GM23248 (cell line): ENCODE measurements at regions not wholly inside any gene's neighbourhood (a gene's known extent, or its start where the extent isn't known, plus 50 kb on each side); places are given as distances from the start of the nearest gene placed in this dataset.
"Not testable (repeated sequence)": the region's sequence is repeated elsewhere in the genome, so short reads cannot be mapped to it uniquely, and the experiment has no call there.

Experiments
- DNase-seq: peaks from one replicate; pipeline ENCODE4 v3.0.0-alpha.2; 2015
- H2AFZ ChIP-seq: fragments of 200-600 bp; sonication (generic); 2 replicates; pipeline ENCODE4 v1.6.1; 2016; ENCODE audit warnings: antibody characterized with exemption
- H3F3A ChIP-seq: fragments of 200-600 bp; sonication (generic); 2 replicates; pipeline ENCODE4 v1.6.1; 2016; ENCODE audit warnings: mild to moderate bottlenecking, antibody characterized with exemption, mixed run types; ENCODE audit not compliant: insufficient read depth
- H3K27ac ChIP-seq: fragments of 200-600 bp; sonication (generic); 2 replicates; pipeline ENCODE4 v1.5.1; 2016; ENCODE audit warnings: mild to moderate bottlenecking
- H3K27me3 ChIP-seq: fragments of 200-600 bp; sonication (generic); replicated peaks from 2 replicates; pipeline ENCODE4 v1.6.1; 2016; ENCODE audit warnings: mild to moderate bottlenecking; ENCODE audit not compliant: insufficient read depth
- H3K36me3 ChIP-seq: fragments of 200-600 bp; sonication (generic); 2 replicates; pipeline ENCODE4 v1.6.1; 2016; ENCODE audit warnings: low read depth, mild to moderate bottlenecking
- H3K4me1 ChIP-seq: fragments of 200-600 bp; sonication (generic); 2 replicates; pipeline ENCODE4 v1.6.1; 2016; ENCODE audit warnings: mild to moderate bottlenecking; ENCODE audit not compliant: insufficient read depth
- H3K4me2 ChIP-seq: fragments of 200-600 bp; sonication (generic); one replicate; pipeline ENCODE4 v1.6.1; 2016; ENCODE audit warnings: mild to moderate bottlenecking; ENCODE audit not compliant: unreplicated experiment
- H3K4me3 ChIP-seq: fragments of 200-600 bp; sonication (generic); 2 replicates; pipeline ENCODE4 v1.5.1; 2016; ENCODE audit warnings: mild to moderate bottlenecking
- H3K79me2 ChIP-seq: fragments of 200-600 bp; sonication (generic); 2 replicates; pipeline ENCODE4 v1.6.1; 2016; ENCODE audit warnings: mild to moderate bottlenecking; ENCODE audit not compliant: insufficient read depth
- H3K9ac ChIP-seq: fragments of 200-600 bp; sonication (generic); 2 replicates; pipeline ENCODE4 v1.6.1; 2016; ENCODE audit warnings: mild to moderate bottlenecking
- H3K9me2 ChIP-seq: fragments of 200-600 bp; sonication (generic); 2 replicates; pipeline ENCODE4 v1.6.1; 2016; ENCODE audit warnings: mixed run types, mild to moderate bottlenecking, moderate library complexity; ENCODE audit not compliant: insufficient read depth
- H3K9me3 ChIP-seq: fragments of 200-600 bp; sonication (generic); one replicate; pipeline ENCODE4 v1.6.1; 2017; ENCODE audit warnings: low read depth
- H4K20me1 ChIP-seq: fragments of 200-600 bp; sonication (generic); 2 replicates; pipeline ENCODE4 v1.6.0; 2016; ENCODE audit not compliant: insufficient read depth
- EZH2 ChIP-seq: fragments of 200-600 bp; sonication (generic); IDR thresholded peaks from 2 replicates; pipeline ENCODE4 v1.6.1; 2018; ENCODE audit warnings: antibody characterized with exemption, mild to moderate bottlenecking; ENCODE audit not compliant: insufficient read depth, poor library complexity, severe bottlenecking
- EZH2phosphoT487 ChIP-seq: fragments of 200-600 bp; sonication (generic); IDR thresholded peaks from 2 replicates; pipeline ENCODE4 v1.6.1; 2018; ENCODE audit warnings: antibody characterized with exemption, moderate library complexity, mild to moderate bottlenecking, low read depth; ENCODE audit not compliant: insufficient read depth
- WGBS, 2 experiments: methylation state at CpG; one replicate each; pipeline ENCODE4 v1.1.6; 2015 to 2017; ENCODE audit warnings: low lambda C conversion rate in 2 of 2, low coverage in 1 of 2; ENCODE audit errors: missing lambda C conversion rate in 2 of 2; 5-methylcytosine and 5-hydroxymethylcytosine counted together
- in situ Hi-C: fragments of 300-500 bp; cut with MboI; formaldehyde crosslinking; loops from 2 replicates; pipeline ENCODE4 v1.15.0; 2020

- WGBS, 2 experiments = 41 to 45% methylated on average over 4 of the region's 4 CpGs
- no peak overlapping the region for H2AFZ ChIP-seq
- no peaks in the 10 kb centered on the region for H3K79me2 ChIP-seq
- no peak overlapping the region for H3K27ac ChIP-seq
- no peaks in the 10 kb centered on the region for H3K4me1 ChIP-seq
- no peak overlapping the region for H3K4me3 ChIP-seq
- no peaks in the 10 kb centered on the region for H3K27me3 ChIP-seq
- in situ Hi-C loops = no loop called here
- no peaks in the 10 kb centered on the region for H4K20me1 ChIP-seq
- H3K9ac ChIP-seq = no peak overlapping the region
- H3K9me2 ChIP-seq = no peaks in the 10 kb centered on the region
- no peak for DNase-seq
- no peak overlapping the region for H3K4me2 ChIP-seq
- no peak for TF ChIP-seq EZH2phosphoT487
- no peak for TF ChIP-seq EZH2
- H3F3A ChIP-seq = no peaks in the 10 kb centered on the region
- no peaks in the 10 kb centered on the region for H3K9me3 ChIP-seq
- no peaks in the 10 kb centered on the region for H3K36me3 ChIP-seq
These were observed 414.1 kb upstream of the FKBP1C start for GRCh38 chr6:62797190-62797589.

- no peak overlapping the region for H3K27ac ChIP-seq
- 22 to 29% methylated on average over 5 of the region's 5 CpGs for WGBS, 2 experiments
- no peaks in the 10 kb centered on the region for H3K9me2 ChIP-seq
- H3K4me3 ChIP-seq = no peak overlapping the region
- no peak overlapping the region for H3K4me2 ChIP-seq
- no peak overlapping the region for H3K9ac ChIP-seq
- no peaks in the 10 kb centered on the region for H3K9me3 ChIP-seq
- in situ Hi-C loops = no loop called here
- no peak for TF ChIP-seq EZH2
- TF ChIP-seq EZH2phosphoT487 = no peak
- DNase-seq = peak; percentile 39
- H3K27me3 ChIP-seq = no peaks in the 10 kb centered on the region
- no peak overlapping the region for H2AFZ ChIP-seq
- H4K20me1 ChIP-seq = no peaks in the 10 kb centered on the region
- H3F3A ChIP-seq = no peaks in the 10 kb centered on the region
- no peaks in the 10 kb centered on the region for H3K4me1 ChIP-seq
- no peaks in the 10 kb centered on the region for H3K79me2 ChIP-seq
- H3K36me3 ChIP-seq = no peaks in the 10 kb centered on the region
These were observed 435.7 kb upstream of the FKBP1C start for GRCh38 chr6:62775427-62776022.

- WGBS, 2 experiments = 27 to 30% methylated on average over 5 of the region's 5 CpGs
- H3K27ac ChIP-seq, H3K36me3 ChIP-seq, H2AFZ ChIP-seq, H3K27me3 ChIP-seq, H3K4me1 ChIP-seq, in situ Hi-C loops, H3K4me3 ChIP-seq, H3K4me2 ChIP-seq, DNase-seq, H3K9me3 ChIP-seq, H3K9me2 ChIP-seq, H3K9ac ChIP-seq, H4K20me1 ChIP-seq, H3F3A ChIP-seq, H3K79me2 ChIP-seq: not testable (repeated sequence)
These were observed 445.1 kb upstream of the FKBP1C start for GRCh38 chr6:62766174-62766573.

- Histone ChIP-seq H3K9me2 (no peaks in the 10 kb centered on the region; the same call in 1 of the 2 replicates), H3K27me3 (no peaks in the 10 kb centered on the region), H3K27ac (no peak overlapping the region), H3K4me3 (no peak overlapping the region), H3K4me1 (no peaks in the 10 kb centered on the region), H3K79me2 (no peaks in the 10 kb centered on the region), H3K36me3 (no peaks in the 10 kb centered on the region), H3F3A (no peaks in the 10 kb centered on the region), H3K9me3 (no peaks in the 10 kb centered on the region), H3K4me2 (no peak overlapping the region), H3K9ac (no peak overlapping the region), H4K20me1 (no peaks in the 10 kb centered on the region), H2AFZ (no peak overlapping the region)
- WGBS, 2 experiments = 20 to 27% methylated on average over 3 of the region's 3 CpGs
- in situ Hi-C loops = no loop called here
- TF ChIP-seq EZH2phosphoT487 (no peak), EZH2 (no peak)
- DNase-seq = no peak
These were observed 446.4 kb upstream of the FKBP1C start for GRCh38 chr6:62764841-62765240.
